Adrenal gland (tissue), 5 donors: ENCODE measurements at regions not wholly inside any gene's neighbourhood (a gene's known extent, or its start where the extent isn't known, plus 50 kb on each side); places are given as distances from the start of the nearest gene placed in this dataset.

Experiments used
- POLR2A ChIP-seq, 2 donors: fragments of 450-650 bp; IDR thresholded peaks; one replicate each; pipeline ENCODE4 v1.6.1; 2017; ENCODE audit warnings: antibody characterized with exemption in 2 of 2, mild to moderate bottlenecking in 2 of 2, moderate library complexity in 1 of 2
- TF ChIP-seq, protein P1 (sequence below), 6 experiments: fragments of 450-650 bp in 4 of 6; fragments of 200-600 bp in 2 of 6; sonication (generic) in 1 of 6; IDR thresholded peaks; 1 replicate in 5 of 6; 2 replicates in 1 of 6; pipeline versions ENCODE4 v1.5.1 to v1.8.0; 2016 to 2021; ENCODE audit warnings: antibody characterized with exemption in 6 of 6, mild to moderate bottlenecking in 2 of 6, moderate library complexity in 1 of 6
- donor health status: DM: no; HTN: no; CAD: no.

DNA sequence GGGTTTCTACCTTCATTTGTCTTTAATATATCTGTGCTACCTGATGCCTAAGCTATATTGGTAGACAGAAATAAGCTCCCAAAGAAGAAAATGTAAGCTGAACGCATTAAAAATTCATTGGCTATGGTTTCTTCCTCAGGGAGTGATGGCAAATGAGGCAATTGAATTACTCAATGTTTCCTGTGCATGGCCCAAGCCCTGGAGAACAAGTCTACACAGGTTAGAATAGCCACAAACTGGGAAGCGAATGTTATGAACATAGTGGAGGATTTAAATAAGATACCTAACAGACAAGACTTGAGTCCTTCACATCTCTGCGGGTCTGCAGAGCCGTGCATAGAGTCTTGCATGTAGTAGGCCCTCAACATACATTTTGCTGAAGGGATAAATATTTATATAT, 350.3 kb downstream of the RWDD3 start:
- TF ChIP-seq, protein P1, sequence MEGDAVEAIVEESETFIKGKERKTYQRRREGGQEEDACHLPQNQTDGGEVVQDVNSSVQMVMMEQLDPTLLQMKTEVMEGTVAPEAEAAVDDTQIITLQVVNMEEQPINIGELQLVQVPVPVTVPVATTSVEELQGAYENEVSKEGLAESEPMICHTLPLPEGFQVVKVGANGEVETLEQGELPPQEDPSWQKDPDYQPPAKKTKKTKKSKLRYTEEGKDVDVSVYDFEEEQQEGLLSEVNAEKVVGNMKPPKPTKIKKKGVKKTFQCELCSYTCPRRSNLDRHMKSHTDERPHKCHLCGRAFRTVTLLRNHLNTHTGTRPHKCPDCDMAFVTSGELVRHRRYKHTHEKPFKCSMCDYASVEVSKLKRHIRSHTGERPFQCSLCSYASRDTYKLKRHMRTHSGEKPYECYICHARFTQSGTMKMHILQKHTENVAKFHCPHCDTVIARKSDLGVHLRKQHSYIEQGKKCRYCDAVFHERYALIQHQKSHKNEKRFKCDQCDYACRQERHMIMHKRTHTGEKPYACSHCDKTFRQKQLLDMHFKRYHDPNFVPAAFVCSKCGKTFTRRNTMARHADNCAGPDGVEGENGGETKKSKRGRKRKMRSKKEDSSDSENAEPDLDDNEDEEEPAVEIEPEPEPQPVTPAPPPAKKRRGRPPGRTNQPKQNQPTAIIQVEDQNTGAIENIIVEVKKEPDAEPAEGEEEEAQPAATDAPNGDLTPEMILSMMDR (IDR thresholded peaks at IDR 0.05): no peak
- no peak for TF ChIP-seq POLR2A (IDR thresholded peaks at IDR 0.05)
